ENCODE measurements at regions not wholly inside any gene's neighbourhood (a gene's known extent, or its start where the extent isn't known, plus 50 kb on each side); places are given as distances from the start of the nearest gene placed in this dataset.

GRCh38 chr14:94701861-94702370 lies 68.0 kb downstream of the GSC start:
- TF ChIP-seq CTCF (IDR thresholded peaks at IDR 0.05) (no peak), POLR2A (IDR thresholded peaks at IDR 0.05) (no peak), POLR2AphosphoS5 (IDR thresholded peaks at IDR 0.05) (no peak)
